T-cell (primary cell): ENCODE measurements at regions not wholly inside any gene's neighbourhood (a gene's known extent, or its start where the extent isn't known, plus 50 kb on each side); places are given as distances from the start of the nearest gene placed in this dataset.

Experiments
- ATAC-seq, 4 experiments: fragments of 200-7000 bp in 3 of 4; fragments of 150-1000 bp in 1 of 4; cut with Tn5 transposase; replicated peaks in 1 of 4; 1 replicate in 3 of 4; 2 replicates in 1 of 4; pipeline ENCODE4 v1.10.0; 2021; ENCODE audit warnings: moderate library complexity in 3 of 4, mild to moderate bottlenecking in 2 of 4, moderate number of reproducible peaks in 1 of 4
- CTCF ChIA-PET, 2 donors: fragments of 300-600 bp; sonication (Branson Sonifier 250); formaldehyde crosslinking; loops; one replicate each; lab custom pipeline; 2022; ENCODE audit warnings: antibody characterized with exemption in 2 of 2; lab: Charles Lee
- POLR2A ChIA-PET, 2 donors: fragments of 300-600 bp; sonication (Branson Sonifier 250); formaldehyde crosslinking; loops; one replicate each; lab custom pipeline; 2022; ENCODE audit warnings: antibody characterized with exemption in 2 of 2; lab: Charles Lee
- DNase-seq, 35 experiments: peaks; one replicate each; pipeline versions ENCODE4 v3.0.0 to v3.0.0-alpha.2; 2013 to 2023
- H3K27ac ChIP-seq: one replicate; pipeline ENCODE4 v1.5.1; 2013; ENCODE audit warnings: low read length
- H3K27me3 ChIP-seq, 2 experiments: replicated peaks in 1 of 2; 1 replicate in 1 of 2; 2 replicates in 1 of 2; pipeline versions ENCODE4 v1.6.1 to v1.7.0; 2013; ENCODE audit warnings: low read length in 1 of 2, mixed read lengths in 1 of 2; ENCODE audit not compliant: control insufficient read depth in 2 of 2, insufficient read depth in 2 of 2; ENCODE audit errors: extremely low read depth in 1 of 2
- H3K36me3 ChIP-seq, 2 donors: 1 replicate in 1 of 2; 2 replicates in 1 of 2; pipeline versions ENCODE4 v1.6.1 to v1.7.0; 2013; ENCODE audit warnings: low read length in 1 of 2; ENCODE audit not compliant: control insufficient read depth in 2 of 2, insufficient read depth in 1 of 2; ENCODE audit errors: extremely low read depth in 1 of 2
- H3K4me1 ChIP-seq, 2 experiments: 1 replicate in 1 of 2; 2 replicates in 1 of 2; pipeline versions ENCODE4 v1.6.1 to v1.7.0; 2013; ENCODE audit warnings: low read length in 2 of 2, mixed read lengths in 1 of 2; ENCODE audit not compliant: insufficient read depth in 2 of 2, control insufficient read depth in 1 of 2; ENCODE audit errors: extremely low read depth in 1 of 2
- H3K4me3 ChIP-seq, 2 donors: 1 replicate in 1 of 2; 2 replicates in 1 of 2; pipeline versions ENCODE4 v1.5.1 to v1.7.0; 2013; ENCODE audit warnings: mild to moderate bottlenecking in 2 of 2, low read length in 1 of 2, moderate library complexity in 1 of 2; ENCODE audit not compliant: control insufficient read depth in 1 of 2; ENCODE audit errors: extremely low read depth in 1 of 2
- H3K9me3 ChIP-seq: 2 replicates; pipeline ENCODE4 v1.7.0; 2013
- H3K27ac Mint-ChIP-seq, 2 donors: one replicate each; pipeline ENCODE4 v1.8.0; 2020 to 2021; ENCODE audit warnings: mild to moderate bottlenecking in 2 of 2, mixed read lengths in 2 of 2
- H3K27me3 Mint-ChIP-seq, 2 donors: one replicate each; pipeline ENCODE4 v1.8.0; 2021 to 2022; ENCODE audit warnings: mixed read lengths in 2 of 2
- H3K36me3 Mint-ChIP-seq: one replicate; pipeline ENCODE4 v1.8.0; 2021; ENCODE audit warnings: mixed read lengths
- H3K4me1 Mint-ChIP-seq, 3 donors: one replicate each; pipeline ENCODE4 v1.8.0; 2020 to 2022; ENCODE audit warnings: mixed read lengths in 3 of 3, mild to moderate bottlenecking in 1 of 3
- H3K4me3 Mint-ChIP-seq, 3 donors: one replicate each; pipeline ENCODE4 v1.8.0; 2020 to 2022; ENCODE audit warnings: mild to moderate bottlenecking in 3 of 3, mixed read lengths in 3 of 3, moderate library complexity in 3 of 3
- H3K9me3 Mint-ChIP-seq, 3 donors: one replicate each; pipeline ENCODE4 v1.8.0; 2020 to 2022; ENCODE audit warnings: mixed read lengths in 3 of 3
- WGBS: methylation state at CpG from one replicate; pipeline ENCODE4 v1.1.5; 2013; ENCODE audit warnings: missing lambda C conversion rate; ENCODE audit not compliant: insufficient coverage; 5-methylcytosine and 5-hydroxymethylcytosine counted together

DNA sequence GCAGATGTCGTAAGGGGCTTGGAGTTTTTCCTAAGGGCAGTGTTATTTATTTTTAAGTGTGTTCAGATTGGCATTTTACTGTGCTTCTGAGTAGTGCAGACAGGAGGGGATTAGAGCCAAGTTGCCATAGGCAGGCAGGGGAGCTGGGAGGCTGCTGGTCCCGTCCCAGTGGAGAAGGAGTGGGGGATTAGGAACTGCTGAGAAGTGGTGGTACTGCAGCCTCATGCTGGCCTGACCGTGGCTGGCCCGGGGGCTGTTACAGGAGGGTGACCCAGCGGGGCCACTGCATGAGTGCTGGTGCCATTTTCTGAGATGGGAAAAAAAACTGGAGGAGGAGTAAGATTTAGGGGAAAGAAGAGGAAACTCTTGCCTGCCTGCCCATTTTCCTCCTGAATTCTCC, 52.3 kb upstream of the DLK1 start:
- WGBS, result 74% methylated on average over 4 of the region's 5 CpGs
- no peak overlapping the region for H3K27ac Mint-ChIP-seq
- H3K9me3 ChIP-seq, result no peaks in the 10 kb centered on the region
- ATAC-seq (no peak), DNase-seq (no peak)
- H3K27me3 ChIP-seq, result peaks cover 0 to 74% of the 10 kb centered on the region in 2 experiments
- H3K4me3 ChIP-seq, result no peak overlapping the region
- no peaks in the 10 kb centered on the region for H3K36me3 Mint-ChIP-seq
- H3K4me1 Mint-ChIP-seq, result peaks cover 0 to 8% (median 0%) of the 10 kb centered on the region in 3 donors
- ChIA-PET POLR2A (no interaction called here), CTCF (no interaction called here)
- H3K36me3 ChIP-seq, result no peaks in the 10 kb centered on the region
- H3K9me3 Mint-ChIP-seq, result no peaks in the 10 kb centered on the region
- peaks cover 0 to 7% of the 10 kb centered on the region in 2 experiments for H3K4me1 ChIP-seq
- peaks cover 35 to 52% of the 10 kb centered on the region in 2 donors for H3K27me3 Mint-ChIP-seq
- H3K4me3 Mint-ChIP-seq, result no peak overlapping the region
- H3K27ac ChIP-seq, result no peak overlapping the region

GRCh38 chr14:100674897-100675619, 51.6 kb upstream of the DLK1 start:
- H3K4me1 ChIP-seq, result peaks cover 0 to 7% of the 10 kb centered on the region in 2 experiments
- no peaks in the 10 kb centered on the region for H3K9me3 Mint-ChIP-seq
- ChIA-PET POLR2A (no interaction called here), CTCF (no interaction called here)
- no peak for DNase-seq
- H3K4me3 ChIP-seq, result no peak overlapping the region
- H3K27me3 ChIP-seq, result peaks cover 0 to 73% of the 10 kb centered on the region in 2 experiments
- H3K4me1 Mint-ChIP-seq, result peaks cover 0 to 8% (median 0%) of the 10 kb centered on the region in 3 donors
- H3K36me3 Mint-ChIP-seq, result no peaks in the 10 kb centered on the region
- H3K27me3 Mint-ChIP-seq, result peaks cover 30 to 47% of the 10 kb centered on the region in 2 donors
- no peaks in the 10 kb centered on the region for H3K9me3 ChIP-seq
- no peak overlapping the region for H3K27ac Mint-ChIP-seq
- no peak overlapping the region for H3K27ac ChIP-seq
- no peaks in the 10 kb centered on the region for H3K36me3 ChIP-seq
- no peak for ATAC-seq
- 73% methylated on average over 9 of the region's 19 CpGs for WGBS
- no peak overlapping the region for H3K4me3 Mint-ChIP-seq

- 93% methylated on average over 6 of the region's 20 CpGs for WGBS
- H3K36me3 ChIP-seq, result no peaks in the 10 kb centered on the region
- H3K4me3 ChIP-seq, result no peak overlapping the region
- H3K9me3 ChIP-seq, result no peaks in the 10 kb centered on the region
- Mint-ChIP-seq H3K36me3 (no peaks in the 10 kb centered on the region), H3K9me3 (no peaks in the 10 kb centered on the region), H3K27me3 (peaks cover 28 to 41% of the 10 kb centered on the region in 2 donors), H3K4me3 (no peak overlapping the region), H3K27ac (no peak overlapping the region), H3K4me1 (peaks cover 0 to 8% (median 0%) of the 10 kb centered on the region in 3 donors)
- H3K27me3 ChIP-seq, result peaks cover 0 to 71% of the 10 kb centered on the region in 2 experiments
- CTCF ChIA-PET, result no interaction called here
- no peak for ATAC-seq
- POLR2A ChIA-PET, result no interaction called here
- DNase-seq, result no peak
- H3K27ac ChIP-seq, result no peak overlapping the region
- peaks cover 0 to 7% of the 10 kb centered on the region in 2 experiments for H3K4me1 ChIP-seq
Observed at GRCh38 chr14:100675699-100676684, 50.7 kb upstream of the DLK1 start.
